ENCODE measurements at regions not wholly inside any gene's neighbourhood (a gene's known extent, or its start where the extent isn't known, plus 50 kb on each side); places are given as distances from the start of the nearest gene placed in this dataset.

GRCh38 chr10:78751716-78752115 lies 317.1 kb upstream of the ZMIZ1 start:
- Histone ChIP-seq H3K9me3 (ENCODE audit: control insufficient read depth in 2 of 3, low read length in 3 of 3) (no peaks in the 10 kb centered on the region), H3K36me3 (ENCODE audit: control insufficient read depth in 2 of 3, insufficient read depth in 3 of 3, low read length in 3 of 3) (no peaks in the 10 kb centered on the region), H3K27ac (ENCODE audit: low read depth, low read length) (no peak overlapping the region), H3K27me3 (ENCODE audit: control insufficient read depth in 2 of 2, insufficient read depth in 2 of 2, low read length in 2 of 2) (no peaks in the 10 kb centered on the region), H3K4me1 (ENCODE audit: control insufficient read depth in 2 of 2, insufficient read depth in 2 of 2, low read length in 2 of 2) (no peaks in the 10 kb centered on the region), H3K4me3 (ENCODE audit: low read length) (no peak overlapping the region)
- ChIA-PET CTCF (no interaction called here), POLR2A (interaction anchor here (0.6 kb wide), 1 partner anchor 42 kb away, joined by 3 read pairs; no protein-coding TSS in a partner anchor)
- intact Hi-C loops (cut with micrococcal nuclease) = no loop called here
- Mint-ChIP-seq H3K36me3 (no peaks in the 10 kb centered on the region), H3K27ac (no peak overlapping the region), H3K9me3 (no peaks in the 10 kb centered on the region), H3K27me3 (peaks cover 11 to 32% (median 16%) of the 10 kb centered on the region in 5 donors), H3K4me1 (peaks cover 0 to 3% (median 0%) of the 10 kb centered on the region in 7 donors), H3K4me3 (no peak overlapping the region)
- ATAC-seq (no peak), DNase-seq (no peak)

GRCh38 chr10:78752221-78752620 lies 316.5 kb upstream of the ZMIZ1 start:
- no peak for ATAC-seq
- H3K4me3 ChIP-seq (ENCODE audit: low read length) = no peak overlapping the region
- ChIA-PET POLR2A (interaction anchor here (0.5 to 0.6 kb wide), 2 partner anchors 41 to 791 kb away, joined by 3 to 6 read pairs; no protein-coding TSS in a partner anchor), CTCF (no interaction called here)
- H3K27ac Mint-ChIP-seq = no peak overlapping the region
- no peaks in the 10 kb centered on the region for H3K9me3 Mint-ChIP-seq
- no peak overlapping the region for H3K27ac ChIP-seq (ENCODE audit: low read depth, low read length)
- no peaks in the 10 kb centered on the region for H3K36me3 Mint-ChIP-seq
- no peaks in the 10 kb centered on the region for H3K9me3 ChIP-seq (ENCODE audit: control insufficient read depth in 2 of 3, low read length in 3 of 3)
- DNase-seq = no peak
- H3K27me3 ChIP-seq (ENCODE audit: control insufficient read depth in 2 of 2, insufficient read depth in 2 of 2, low read length in 2 of 2) = no peaks in the 10 kb centered on the region
- H3K4me3 Mint-ChIP-seq = no peak overlapping the region
- intact Hi-C loops (cut with micrococcal nuclease) = no loop called here
- peaks cover 11 to 36% (median 19%) of the 10 kb centered on the region in 5 donors for H3K27me3 Mint-ChIP-seq
- H3K4me1 ChIP-seq (ENCODE audit: control insufficient read depth in 2 of 2, insufficient read depth in 2 of 2, low read length in 2 of 2) = no peaks in the 10 kb centered on the region
- no peaks in the 10 kb centered on the region for H3K36me3 ChIP-seq (ENCODE audit: control insufficient read depth in 2 of 3, insufficient read depth in 3 of 3, low read length in 3 of 3)
- H3K4me1 Mint-ChIP-seq = peaks cover 0 to 6% (median 0%) of the 10 kb centered on the region in 7 donors

- DNase-seq = no peak
- H3K4me1 Mint-ChIP-seq = peaks cover 0 to 6% (median 0%) of the 10 kb centered on the region in 7 donors
- intact Hi-C loops (cut with micrococcal nuclease) = no loop called here
- Histone ChIP-seq H3K27me3 (ENCODE audit: control insufficient read depth in 2 of 2, insufficient read depth in 2 of 2, low read length in 2 of 2) (no peaks in the 10 kb centered on the region), H3K4me3 (ENCODE audit: low read length) (no peak overlapping the region), H3K4me1 (ENCODE audit: control insufficient read depth in 2 of 2, insufficient read depth in 2 of 2, low read length in 2 of 2) (no peaks in the 10 kb centered on the region), H3K36me3 (ENCODE audit: control insufficient read depth in 2 of 3, insufficient read depth in 3 of 3, low read length in 3 of 3) (no peaks in the 10 kb centered on the region), H3K27ac (ENCODE audit: low read depth, low read length) (no peak overlapping the region), H3K9me3 (ENCODE audit: control insufficient read depth in 2 of 3, low read length in 3 of 3) (no peaks in the 10 kb centered on the region)
- ChIA-PET POLR2A (interaction anchor here (0.5 kb wide), 1 partner anchor 791 kb away, joined by 6 read pairs; no protein-coding TSS in a partner anchor), CTCF (no interaction called here)
- no peaks in the 10 kb centered on the region for H3K9me3 Mint-ChIP-seq
- no peak for ATAC-seq
- peak overlapping the region in 1 of 9 donors; percentile 33 for H3K27ac Mint-ChIP-seq
- H3K36me3 Mint-ChIP-seq = no peaks in the 10 kb centered on the region
- peaks cover 11 to 38% (median 19%) of the 10 kb centered on the region in 5 donors for H3K27me3 Mint-ChIP-seq
- no peak overlapping the region for H3K4me3 Mint-ChIP-seq
Measured at GRCh38 chr10:78752708-78753107, 316.1 kb upstream of the ZMIZ1 start.

- POLR2A ChIA-PET = no interaction called here
- Mint-ChIP-seq H3K27ac (peak overlapping the region in 1 of 9 donors; percentile 59), H3K9me3 (peaks cover 0 to 2% (median 0%) of the 10 kb centered on the region in 11 donors), H3K36me3 (no peaks in the 10 kb centered on the region), H3K27me3 (peaks cover 11 to 40% (median 21%) of the 10 kb centered on the region in 5 donors), H3K4me3 (peak overlapping the region in 1 of 10 donors; percentile 48), H3K4me1 (peaks cover 0 to 6% (median 0%) of the 10 kb centered on the region in 7 donors)
- intact Hi-C loops (cut with micrococcal nuclease) = no loop called here
- no peak overlapping the region for H3K4me3 ChIP-seq (ENCODE audit: low read length)
- no peaks in the 10 kb centered on the region for H3K27me3 ChIP-seq (ENCODE audit: control insufficient read depth in 2 of 2, insufficient read depth in 2 of 2, low read length in 2 of 2)
- H3K27ac ChIP-seq (ENCODE audit: low read depth, low read length) = no peak overlapping the region
- DNase-seq (no peak), ATAC-seq (no peak)
- CTCF ChIA-PET = no interaction called here
- H3K36me3 ChIP-seq (ENCODE audit: control insufficient read depth in 2 of 3, insufficient read depth in 3 of 3, low read length in 3 of 3) = no peaks in the 10 kb centered on the region
- no peaks in the 10 kb centered on the region for H3K9me3 ChIP-seq (ENCODE audit: control insufficient read depth in 2 of 3, low read length in 3 of 3)
- no peaks in the 10 kb centered on the region for H3K4me1 ChIP-seq (ENCODE audit: control insufficient read depth in 2 of 2, insufficient read depth in 2 of 2, low read length in 2 of 2)
Measured at GRCh38 chr10:78754269-78755062, 314.3 kb upstream of the ZMIZ1 start.

- no peaks in the 10 kb centered on the region for H3K27me3 ChIP-seq (ENCODE audit: control insufficient read depth in 2 of 2, insufficient read depth in 2 of 2, low read length in 2 of 2)
- Mint-ChIP-seq H3K27ac (no peak overlapping the region), H3K4me3 (no peak overlapping the region), H3K27me3 (peaks cover 11 to 40% (median 21%) of the 10 kb centered on the region in 5 donors), H3K9me3 (peaks cover 0 to 2% (median 0%) of the 10 kb centered on the region in 11 donors), H3K36me3 (no peaks in the 10 kb centered on the region), H3K4me1 (peaks cover 0 to 7% (median 0%) of the 10 kb centered on the region in 7 donors)
- ChIA-PET CTCF (no interaction called here), POLR2A (no interaction called here)
- no peak for ATAC-seq
- no peaks in the 10 kb centered on the region for H3K4me1 ChIP-seq (ENCODE audit: control insufficient read depth in 2 of 2, insufficient read depth in 2 of 2, low read length in 2 of 2)
- no peaks in the 10 kb centered on the region for H3K36me3 ChIP-seq (ENCODE audit: control insufficient read depth in 2 of 3, insufficient read depth in 3 of 3, low read length in 3 of 3)
- DNase-seq = no peak
- intact Hi-C loops (cut with micrococcal nuclease) = no loop called here
- H3K27ac ChIP-seq (ENCODE audit: low read depth, low read length) = no peak overlapping the region
- H3K4me3 ChIP-seq (ENCODE audit: low read length) = no peak overlapping the region
- H3K9me3 ChIP-seq (ENCODE audit: control insufficient read depth in 2 of 3, low read length in 3 of 3) = no peaks in the 10 kb centered on the region
Measured at GRCh38 chr10:78755063-78755701, 313.6 kb upstream of the ZMIZ1 start.

GRCh38 chr10:78755877-78756455 lies 312.8 kb upstream of the ZMIZ1 start:
- Histone ChIP-seq H3K27ac (ENCODE audit: low read depth, low read length) (no peak overlapping the region), H3K36me3 (ENCODE audit: control insufficient read depth in 2 of 3, insufficient read depth in 3 of 3, low read length in 3 of 3) (no peaks in the 10 kb centered on the region), H3K9me3 (ENCODE audit: control insufficient read depth in 2 of 3, low read length in 3 of 3) (no peaks in the 10 kb centered on the region), H3K4me1 (ENCODE audit: control insufficient read depth in 2 of 2, insufficient read depth in 2 of 2, low read length in 2 of 2) (no peaks in the 10 kb centered on the region), H3K27me3 (ENCODE audit: control insufficient read depth in 2 of 2, insufficient read depth in 2 of 2, low read length in 2 of 2) (no peaks in the 10 kb centered on the region), H3K4me3 (ENCODE audit: low read length) (no peak overlapping the region)
- ATAC-seq (no peak), DNase-seq (no peak)
- CTCF ChIA-PET = no interaction called here
- intact Hi-C loops (cut with micrococcal nuclease) = no loop called here
- POLR2A ChIA-PET = no interaction called here
- peaks cover 0 to 2% (median 0%) of the 10 kb centered on the region in 11 donors for H3K9me3 Mint-ChIP-seq
- H3K27ac Mint-ChIP-seq = peak overlapping the region in 1 of 9 donors; percentile 32
- H3K4me3 Mint-ChIP-seq = no peak overlapping the region
- no peaks in the 10 kb centered on the region for H3K36me3 Mint-ChIP-seq
- peaks cover 0 to 7% (median 0%) of the 10 kb centered on the region in 7 donors for H3K4me1 Mint-ChIP-seq
- peaks cover 11 to 40% (median 21%) of the 10 kb centered on the region in 5 donors for H3K27me3 Mint-ChIP-seq

All from naive thymus-derived CD4-positive, alpha-beta T cell (primary cell).